H1 (cell line): ENCODE measurements at regions not wholly inside any gene's neighbourhood (a gene's known extent, or its start where the extent isn't known, plus 50 kb on each side); places are given as distances from the start of the nearest gene placed in this dataset.

Experiments
- CHD7 ChIP-seq: fragments of 300-600 bp; sonication (generic); IDR thresholded peaks from 2 replicates; pipeline ENCODE4 v1.7.1; 2012; ENCODE audit warnings: low read length, moderate library complexity, mild to moderate bottlenecking, inconsistent platforms; ENCODE audit not compliant: insufficient replicate concordance
- CREB1 ChIP-seq: IDR thresholded peaks from 2 replicates; pipeline ENCODE4 v1.6.1; 2012; ENCODE audit warnings: inconsistent platforms
- GABPA ChIP-seq: IDR thresholded peaks from 2 replicates; pipeline ENCODE4 v1.6.1; 2011; ENCODE audit warnings: mild to moderate bottlenecking, low read length, moderate library complexity, borderline replicate concordance; ENCODE audit not compliant: insufficient read depth
- TCF12 ChIP-seq: IDR thresholded peaks from 2 replicates; pipeline ENCODE4 v1.6.1; 2011; ENCODE audit warnings: low read depth, mild to moderate bottlenecking, low read length

DNA sequence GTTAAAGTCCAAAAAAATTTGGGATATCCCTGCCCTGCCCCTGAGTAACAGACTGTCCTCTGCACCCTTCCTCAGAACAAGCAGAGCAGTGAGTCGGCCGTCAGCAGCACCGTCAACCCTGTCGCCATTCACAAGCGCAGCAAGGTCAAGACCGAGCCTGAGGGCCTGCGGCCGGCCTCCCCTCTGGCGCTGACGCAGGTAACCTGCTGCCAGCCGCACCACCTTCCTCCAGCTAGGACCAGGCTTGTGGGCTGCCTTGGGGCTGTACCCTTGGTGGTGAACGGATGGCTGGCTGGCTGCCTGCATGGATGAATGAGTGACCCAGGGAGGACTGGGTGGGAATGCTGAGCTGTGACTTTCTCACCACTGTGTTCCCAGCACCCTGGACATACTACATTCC, 236.2 kb downstream of the GLI2 start (continued):
- TF ChIP-seq CHD7 = no peak
- no peak for TF ChIP-seq TCF12
- TF ChIP-seq GABPA = no peak
- no peak for TF ChIP-seq CREB1
- TF ChIP-seq, all 59 proteins: peak for 0
